ENCODE measurements at regions not wholly inside any gene's neighbourhood (a gene's known extent, or its start where the extent isn't known, plus 50 kb on each side); places are given as distances from the start of the nearest gene placed in this dataset.

- no peaks in the 10 kb centered on the region for H3K9me3 Mint-ChIP-seq (ENCODE audit: insufficient read depth)
- Histone ChIP-seq H3K27me3 (replicated peaks in 1 of 4; ENCODE audit: control extremely low read depth in 1 of 4, control insufficient read depth in 3 of 4, insufficient read depth in 4 of 4, low read length in 3 of 4) (no peaks in the 10 kb centered on the region), H3K79me2 (ENCODE audit: control insufficient read depth, insufficient read depth, low read length) (no peaks in the 10 kb centered on the region), H3K9me3 (ENCODE audit: control extremely low read depth in 1 of 3, control insufficient read depth in 2 of 3, insufficient read depth in 1 of 3, low read length in 2 of 3) (no peaks in the 10 kb centered on the region), H3K4me1 (ENCODE audit: control insufficient read depth in 2 of 2, insufficient read depth in 2 of 2, low read length in 2 of 2) (no peaks in the 10 kb centered on the region), H3K9ac (ENCODE audit: low read length) (no peak overlapping the region), H2AFZ (ENCODE audit: insufficient read depth, low read depth, low read length, poor library complexity, severe bottlenecking) (no peak overlapping the region), H3K36me3 (replicated peaks in 1 of 2; ENCODE audit: control extremely low read depth in 1 of 2, control insufficient read depth in 1 of 2, extremely low read depth in 1 of 2, insufficient read depth in 2 of 2, low read length in 1 of 2) (no peaks in the 10 kb centered on the region), H3K27ac (ENCODE audit: low read length in 2 of 2) (no peak overlapping the region), H4K20me1 (ENCODE audit: control insufficient read depth, insufficient read depth, low read length, poor library complexity, severe bottlenecking) (no peaks in the 10 kb centered on the region), H3K4me2 (replicated peaks; ENCODE audit: low read depth, low read length, poor library complexity, severe bottlenecking) (no peak overlapping the region), H3K4me3 (ENCODE audit: control extremely low read depth in 1 of 5, extremely low read depth in 1 of 5, insufficient read depth in 1 of 5, low read depth in 2 of 5, low read length in 4 of 5) (no peak overlapping the region)
- TF ChIP-seq EZH2 (IDR thresholded peaks at IDR 0.05; ENCODE audit: borderline replicate concordance, insufficient read depth, low read depth, low read length, poor library complexity, severe bottlenecking), result no peak
- TF ChIP-seq CTCF (IDR thresholded peaks at IDR 0.05), result no peak
- no peaks in the 10 kb centered on the region for H3K27me3 Mint-ChIP-seq
- intact Hi-C loops (cut with micrococcal nuclease), result no loop called here
- POLR2A ChIA-PET, result no interaction called here
- CTCF ChIA-PET, result no interaction called here
- ATAC-seq (ENCODE audit: low read depth) (no peak), DNase-seq (no peak)
- H3K4me3 Mint-ChIP-seq, result no peak overlapping the region
- no peak overlapping the region for H3K27ac Mint-ChIP-seq
- no peaks in the 10 kb centered on the region for H3K4me1 Mint-ChIP-seq
Observed at GRCh38 chr4:124227981-124228380, 484.6 kb downstream of the ANKRD50 start.

GRCh38 chr4:124230268-124230667, 482.3 kb downstream of the ANKRD50 start:
- Mint-ChIP-seq H3K9me3 (ENCODE audit: insufficient read depth) (no peaks in the 10 kb centered on the region), H3K4me1 (no peaks in the 10 kb centered on the region), H3K27ac (no peak overlapping the region), H3K27me3 (no peaks in the 10 kb centered on the region), H3K4me3 (no peak overlapping the region)
- WGBS (ENCODE audit: insufficient coverage), result no CpG with 5 or more reads among the region's 2 CpGs
- no peak for TF ChIP-seq EZH2 (IDR thresholded peaks at IDR 0.05; ENCODE audit: borderline replicate concordance, insufficient read depth, low read depth, low read length, poor library complexity, severe bottlenecking)
- TF ChIP-seq CTCF (IDR thresholded peaks at IDR 0.05), result no peak
- Histone ChIP-seq H3K36me3 (replicated peaks in 1 of 2; ENCODE audit: control extremely low read depth in 1 of 2, control insufficient read depth in 1 of 2, extremely low read depth in 1 of 2, insufficient read depth in 2 of 2, low read length in 1 of 2) (no peaks in the 10 kb centered on the region), H3K79me2 (ENCODE audit: control insufficient read depth, insufficient read depth, low read length) (no peaks in the 10 kb centered on the region), H3K27ac (ENCODE audit: low read length in 2 of 2) (no peak overlapping the region), H3K4me3 (ENCODE audit: control extremely low read depth in 1 of 5, extremely low read depth in 1 of 5, insufficient read depth in 1 of 5, low read depth in 2 of 5, low read length in 4 of 5) (no peak overlapping the region), H3K27me3 (replicated peaks in 1 of 4; ENCODE audit: control extremely low read depth in 1 of 4, control insufficient read depth in 3 of 4, insufficient read depth in 4 of 4, low read length in 3 of 4) (no peaks in the 10 kb centered on the region), H2AFZ (ENCODE audit: insufficient read depth, low read depth, low read length, poor library complexity, severe bottlenecking) (no peak overlapping the region), H3K4me1 (ENCODE audit: control insufficient read depth in 2 of 2, insufficient read depth in 2 of 2, low read length in 2 of 2) (no peaks in the 10 kb centered on the region), H3K9me3 (ENCODE audit: control extremely low read depth in 1 of 3, control insufficient read depth in 2 of 3, insufficient read depth in 1 of 3, low read length in 2 of 3) (no peaks in the 10 kb centered on the region), H4K20me1 (ENCODE audit: control insufficient read depth, insufficient read depth, low read length, poor library complexity, severe bottlenecking) (no peaks in the 10 kb centered on the region), H3K9ac (ENCODE audit: low read length) (no peak overlapping the region), H3K4me2 (replicated peaks; ENCODE audit: low read depth, low read length, poor library complexity, severe bottlenecking) (no peak overlapping the region)
- no peak for ATAC-seq (ENCODE audit: low read depth)
- POLR2A ChIA-PET, result no interaction called here
- intact Hi-C loops (cut with micrococcal nuclease), result no loop called here
- no peak for DNase-seq
- CTCF ChIA-PET, result no interaction called here

Measured in B cell (primary cell).